ENCODE measurements at regions not wholly inside any gene's neighbourhood (a gene's known extent, or its start where the extent isn't known, plus 50 kb on each side); places are given as distances from the start of the nearest gene placed in this dataset.

- DNase-seq, result no peak
- intact Hi-C loops (cut with DNase I; ENCODE audit: low total_unique reads), result no loop called here
- 84 to 90% (median 85%) methylated on average over 2 of the region's 2 CpGs for WGBS, 5 donors
- H3K27ac ChIP-seq, result no peak overlapping the region
- peaks cover 0 to 3% (median 2%) of the 10 kb centered on the region in 4 donors for H3K4me1 ChIP-seq
- H3K9me3 ChIP-seq, result no peaks in the 10 kb centered on the region
- H3K36me3 ChIP-seq, result no peaks in the 10 kb centered on the region
- no peak for TF ChIP-seq POLR2A (IDR thresholded peaks at IDR 0.05)
- no peak for TF ChIP-seq POLR2AphosphoS5 (IDR thresholded peaks at IDR 0.05)
- no peak for TF ChIP-seq EP300 (IDR thresholded peaks at IDR 0.05)
- TF ChIP-seq CTCF (IDR thresholded peaks at IDR 0.05), result no peak
- no peaks in the 10 kb centered on the region for H3K27me3 ChIP-seq
- no peak overlapping the region for H3K4me3 ChIP-seq
Measured at GRCh38 chr2:207264310-207264709, 98.6 kb upstream of the KLF7 start.

GRCh38 chr2:207265332-207265731 is 99.6 kb upstream of the KLF7 start:
- 73 to 85% (median 81%) methylated on average over 2 of the region's 2 CpGs for WGBS, 5 donors
- Histone ChIP-seq H3K36me3 (no peaks in the 10 kb centered on the region), H3K27ac (no peak overlapping the region), H3K4me3 (no peak overlapping the region), H3K9me3 (no peaks in the 10 kb centered on the region), H3K27me3 (no peaks in the 10 kb centered on the region), H3K4me1 (no peaks in the 10 kb centered on the region)
- TF ChIP-seq CTCF (IDR thresholded peaks at IDR 0.05), result no peak
- no peak for TF ChIP-seq EP300 (IDR thresholded peaks at IDR 0.05)
- no peak for TF ChIP-seq POLR2A (IDR thresholded peaks at IDR 0.05)
- DNase-seq, result no peak
- intact Hi-C loops (cut with DNase I; ENCODE audit: low total_unique reads), result no loop called here

- 73 to 85% (median 78%) methylated on average over 6 of the region's 6 CpGs for WGBS, 5 donors
- intact Hi-C loops (cut with DNase I; ENCODE audit: low total_unique reads), result no loop called here
Measured at GRCh38 chr2:207265869-207266268, 100.1 kb upstream of the KLF7 start.

GRCh38 chr2:207266648-207267047 is 100.9 kb upstream of the KLF7 start:
- WGBS, 5 donors, result 85 to 90% (median 87%) methylated on average over 7 of the region's 7 CpGs
- no peak for TF ChIP-seq POLR2AphosphoS5 (IDR thresholded peaks at IDR 0.05)
- no peak for TF ChIP-seq EP300 (IDR thresholded peaks at IDR 0.05)
- TF ChIP-seq POLR2A (IDR thresholded peaks at IDR 0.05), result no peak
- no peak for TF ChIP-seq CTCF (IDR thresholded peaks at IDR 0.05)
- intact Hi-C loops (cut with DNase I; ENCODE audit: low total_unique reads), result no loop called here
- no peak overlapping the region for H3K27ac ChIP-seq
- H3K27me3 ChIP-seq, result no peaks in the 10 kb centered on the region
- no peak for DNase-seq
- no peaks in the 10 kb centered on the region for H3K4me1 ChIP-seq
- H3K4me3 ChIP-seq, result no peak overlapping the region
- H3K36me3 ChIP-seq, result no peaks in the 10 kb centered on the region
- H3K9me3 ChIP-seq, result no peaks in the 10 kb centered on the region

More at GRCh38 chr2:207265869-207266268, 100.1 kb upstream of the KLF7 start:
- H3K36me3 ChIP-seq, result no peaks in the 10 kb centered on the region
- H3K27me3 ChIP-seq, result no peaks in the 10 kb centered on the region
- H3K9me3 ChIP-seq, result no peaks in the 10 kb centered on the region
- H3K4me3 ChIP-seq, result no peak overlapping the region
- TF ChIP-seq EP300 (IDR thresholded peaks at IDR 0.05) (no peak), POLR2AphosphoS5 (IDR thresholded peaks at IDR 0.05) (no peak), POLR2A (IDR thresholded peaks at IDR 0.05) (no peak), CTCF (IDR thresholded peaks at IDR 0.05) (no peak)
- H3K27ac ChIP-seq, result no peak overlapping the region
- DNase-seq, result no peak
- H3K4me1 ChIP-seq, result no peaks in the 10 kb centered on the region

Measured in stomach (tissue), 8 donors.